Dendritic cell treated with granulocyte-macrophage colony-stimulating factor and Interleukin-4, amounts not matched to agents 40 ng/mL and 50 ng/mL, for 4 days (primary cell): ENCODE measurements at regions not wholly inside any gene's neighbourhood (a gene's known extent, or its start where the extent isn't known, plus 50 kb on each side); places are given as distances from the start of the nearest gene placed in this dataset.

Experiments
- H3K27ac Mint-ChIP-seq: one replicate; pipeline ENCODE4 v1.8.0; 2022; ENCODE audit warnings: mild to moderate bottlenecking, mixed read lengths
- H3K27me3 Mint-ChIP-seq: one replicate; pipeline ENCODE4 v1.8.0; 2022; ENCODE audit warnings: mild to moderate bottlenecking, mixed read lengths
- H3K36me3 Mint-ChIP-seq: one replicate; pipeline ENCODE4 v1.8.0; 2022; ENCODE audit warnings: low read depth, mixed read lengths
- H3K4me1 Mint-ChIP-seq: one replicate; pipeline ENCODE4 v1.8.0; 2022; ENCODE audit warnings: low read depth, mixed read lengths
- H3K4me3 Mint-ChIP-seq: one replicate; pipeline ENCODE4 v1.8.0; 2022; ENCODE audit warnings: mild to moderate bottlenecking, moderate library complexity, mixed read lengths
- H3K9me3 Mint-ChIP-seq: one replicate; pipeline ENCODE4 v1.8.0; 2022; ENCODE audit warnings: mixed read lengths
- intact Hi-C: fragments of 100-400 bp; cut with micrococcal nuclease; formaldehyde crosslinking; loops from one replicate; pipeline ENCODE4 v1.15.0; 2022

GRCh38 chr2:5799348-5799747, 107.2 kb downstream of the SOX11 start:
- no peaks in the 10 kb centered on the region for H3K27me3 Mint-ChIP-seq

GRCh38 chr2:5803547-5803946, 111.4 kb downstream of the SOX11 start:
- Mint-ChIP-seq H3K36me3 (no peaks in the 10 kb centered on the region), H3K27me3 (no peaks in the 10 kb centered on the region), H3K9me3 (peaks cover 51% of the 10 kb centered on the region), H3K4me1 (no peaks in the 10 kb centered on the region), H3K27ac (no peak overlapping the region), H3K4me3 (no peak overlapping the region)
- intact Hi-C loops, result no loop called here

More at GRCh38 chr2:5799348-5799747, 107.2 kb downstream of the SOX11 start:
- H3K4me1 Mint-ChIP-seq, result no peaks in the 10 kb centered on the region
- no peaks in the 10 kb centered on the region for H3K36me3 Mint-ChIP-seq
- peaks cover 50% of the 10 kb centered on the region for H3K9me3 Mint-ChIP-seq
- H3K4me3 Mint-ChIP-seq, result no peak overlapping the region
- intact Hi-C loops, result no loop called here
- no peak overlapping the region for H3K27ac Mint-ChIP-seq

- Mint-ChIP-seq H3K27me3 (no peaks in the 10 kb centered on the region), H3K4me3 (no peak overlapping the region)
Observed at GRCh38 chr2:5818961-5819600, 126.9 kb downstream of the SOX11 start.

GRCh38 chr2:5824126-5824525, 131.9 kb downstream of the SOX11 start:
- H3K4me3 Mint-ChIP-seq, result no peak overlapping the region
- H3K27me3 Mint-ChIP-seq, result no peaks in the 10 kb centered on the region
- H3K9me3 Mint-ChIP-seq, result peaks cover 21% of the 10 kb centered on the region
- H3K4me1 Mint-ChIP-seq, result no peaks in the 10 kb centered on the region
- intact Hi-C loops, result no loop called here
- H3K36me3 Mint-ChIP-seq, result no peaks in the 10 kb centered on the region
- no peak overlapping the region for H3K27ac Mint-ChIP-seq

More at GRCh38 chr2:5818961-5819600, 126.9 kb downstream of the SOX11 start:
- intact Hi-C loops, result no loop called here
- Mint-ChIP-seq H3K4me1 (no peaks in the 10 kb centered on the region), H3K9me3 (no peaks in the 10 kb centered on the region), H3K27ac (no peak overlapping the region), H3K36me3 (no peaks in the 10 kb centered on the region)

- Mint-ChIP-seq H3K36me3 (no peaks in the 10 kb centered on the region), H3K27me3 (no peaks in the 10 kb centered on the region), H3K27ac (no peak overlapping the region), H3K4me1 (no peaks in the 10 kb centered on the region), H3K9me3 (peaks cover 30% of the 10 kb centered on the region), H3K4me3 (no peak overlapping the region)
- intact Hi-C loops, result no loop called here
Observed at GRCh38 chr2:5825686-5826085, 133.5 kb downstream of the SOX11 start.

- H3K36me3 Mint-ChIP-seq, result no peaks in the 10 kb centered on the region
- H3K27ac Mint-ChIP-seq, result no peak overlapping the region
- no peaks in the 10 kb centered on the region for H3K27me3 Mint-ChIP-seq
- H3K9me3 Mint-ChIP-seq, result peaks cover 43% of the 10 kb centered on the region
- no peak overlapping the region for H3K4me3 Mint-ChIP-seq
- no peaks in the 10 kb centered on the region for H3K4me1 Mint-ChIP-seq
- intact Hi-C loops, result no loop called here
Observed at GRCh38 chr2:5826979-5827655, 134.9 kb downstream of the SOX11 start.

GRCh38 chr2:5834501-5834900, 142.3 kb downstream of the SOX11 start:
- H3K36me3 Mint-ChIP-seq, result no peaks in the 10 kb centered on the region
- H3K27me3 Mint-ChIP-seq, result no peaks in the 10 kb centered on the region
- no peak overlapping the region for H3K4me3 Mint-ChIP-seq
- intact Hi-C loops, result no loop called here
- no peaks in the 10 kb centered on the region for H3K4me1 Mint-ChIP-seq
- H3K9me3 Mint-ChIP-seq, result peaks cover 30% of the 10 kb centered on the region
- H3K27ac Mint-ChIP-seq, result no peak overlapping the region

- H3K27me3 Mint-ChIP-seq, result no peaks in the 10 kb centered on the region
- no peaks in the 10 kb centered on the region for H3K36me3 Mint-ChIP-seq
- peaks cover 9% of the 10 kb centered on the region for H3K9me3 Mint-ChIP-seq
- intact Hi-C loops, result no loop called here
- H3K4me3 Mint-ChIP-seq, result no peak overlapping the region
- no peaks in the 10 kb centered on the region for H3K4me1 Mint-ChIP-seq
- no peak overlapping the region for H3K27ac Mint-ChIP-seq
Observed at GRCh38 chr2:5839550-5839949, 147.4 kb downstream of the SOX11 start.

GRCh38 chr2:5841126-5841525, 148.9 kb downstream of the SOX11 start:
- no peaks in the 10 kb centered on the region for H3K4me1 Mint-ChIP-seq
- no peak overlapping the region for H3K4me3 Mint-ChIP-seq
- H3K27ac Mint-ChIP-seq, result no peak overlapping the region
- H3K27me3 Mint-ChIP-seq, result no peaks in the 10 kb centered on the region
- H3K36me3 Mint-ChIP-seq, result no peaks in the 10 kb centered on the region
- peaks cover 9% of the 10 kb centered on the region for H3K9me3 Mint-ChIP-seq
- intact Hi-C loops, result no loop called here

GRCh38 chr2:5842326-5842725, 150.1 kb downstream of the SOX11 start:
- H3K4me1 Mint-ChIP-seq, result no peaks in the 10 kb centered on the region
- peaks cover 9% of the 10 kb centered on the region for H3K9me3 Mint-ChIP-seq
- H3K36me3 Mint-ChIP-seq, result no peaks in the 10 kb centered on the region
- intact Hi-C loops, result no loop called here
- no peaks in the 10 kb centered on the region for H3K27me3 Mint-ChIP-seq
- no peak overlapping the region for H3K27ac Mint-ChIP-seq
- H3K4me3 Mint-ChIP-seq, result no peak overlapping the region

- H3K4me3 Mint-ChIP-seq, result no peak overlapping the region
- H3K9me3 Mint-ChIP-seq, result peaks cover 9% of the 10 kb centered on the region
- intact Hi-C loops, result no loop called here
Observed at GRCh38 chr2:5845798-5846330, 153.7 kb downstream of the SOX11 start.

GRCh38 chr2:5846881-5847280, 154.7 kb downstream of the SOX11 start:
- Mint-ChIP-seq H3K27ac (no peak overlapping the region), H3K4me3 (no peak overlapping the region), H3K36me3 (no peaks in the 10 kb centered on the region), H3K4me1 (no peaks in the 10 kb centered on the region), H3K9me3 (peaks cover 2% of the 10 kb centered on the region), H3K27me3 (no peaks in the 10 kb centered on the region)
- intact Hi-C loops, result no loop called here

More at GRCh38 chr2:5845798-5846330, 153.7 kb downstream of the SOX11 start:
- Mint-ChIP-seq H3K36me3 (no peaks in the 10 kb centered on the region), H3K27ac (no peak overlapping the region), H3K27me3 (no peaks in the 10 kb centered on the region), H3K4me1 (no peaks in the 10 kb centered on the region)

GRCh38 chr2:5849562-5849961, 157.4 kb downstream of the SOX11 start:
- Mint-ChIP-seq H3K36me3 (no peaks in the 10 kb centered on the region), H3K9me3 (no peaks in the 10 kb centered on the region), H3K4me1 (no peaks in the 10 kb centered on the region), H3K4me3 (no peak overlapping the region), H3K27me3 (no peaks in the 10 kb centered on the region), H3K27ac (no peak overlapping the region)
- intact Hi-C loops, result no loop called here

GRCh38 chr2:5851410-5851809, 159.2 kb downstream of the SOX11 start:
- Mint-ChIP-seq H3K27me3 (no peaks in the 10 kb centered on the region), H3K9me3 (no peaks in the 10 kb centered on the region), H3K27ac (no peak overlapping the region), H3K4me3 (no peak overlapping the region), H3K36me3 (no peaks in the 10 kb centered on the region), H3K4me1 (no peaks in the 10 kb centered on the region)
- intact Hi-C loops, result no loop called here
